Fibroblast of lung (primary cell): ENCODE measurements at regions not wholly inside any gene's neighbourhood (a gene's known extent, or its start where the extent isn't known, plus 50 kb on each side); places are given as distances from the start of the nearest gene placed in this dataset.

Experiments
- DNase-seq, 2 donors: peaks; one replicate each; pipeline versions ENCODE4 v3.0.0 to v3.0.0-alpha.2; 2010; ENCODE audit warnings: low read depth in 2 of 2
- H2AFZ ChIP-seq: 2 replicates; pipeline ENCODE4 v1.5.1; 2012; ENCODE audit warnings: low read length, control low read depth, inconsistent platforms
- H3K27ac ChIP-seq: 2 replicates; pipeline ENCODE4 v1.5.1; 2011; ENCODE audit warnings: low read length, control low read depth; ENCODE audit not compliant: insufficient read depth
- H3K27me3 ChIP-seq: 2 replicates; pipeline ENCODE4 v1.5.1; 2011; ENCODE audit warnings: mild to moderate bottlenecking, low read length; ENCODE audit not compliant: control insufficient read depth, insufficient read depth
- H3K36me3 ChIP-seq: 2 replicates; pipeline ENCODE4 v1.5.1; 2011; ENCODE audit warnings: low read length; ENCODE audit not compliant: control insufficient read depth, insufficient read depth
- H3K4me1 ChIP-seq: 2 replicates; pipeline ENCODE4 v1.5.1; 2011; ENCODE audit warnings: low read length; ENCODE audit not compliant: control insufficient read depth, insufficient read depth; ENCODE audit errors: extremely low read depth
- H3K4me2 ChIP-seq: 2 replicates; pipeline ENCODE4 v1.5.1; 2011; ENCODE audit warnings: low read length, control low read depth; ENCODE audit not compliant: insufficient read depth; ENCODE audit errors: extremely low read depth
- H3K4me3 ChIP-seq, 4 experiments: fragments of 200-600 bp in 1 of 4; sonication (generic) in 1 of 4; replicated peaks in 1 of 4; 2 replicates each; pipeline ENCODE4 v1.5.1; 2011 to 2016; ENCODE audit warnings: low read length in 4 of 4, low read depth in 3 of 4, mild to moderate bottlenecking in 3 of 4, control low read depth in 2 of 4, inconsistent platforms in 1 of 4, mixed read lengths in 1 of 4; ENCODE audit not compliant: insufficient read depth in 1 of 4; ENCODE audit errors: control extremely low read depth in 1 of 4
- H3K79me2 ChIP-seq: 2 replicates; pipeline ENCODE4 v1.5.1; 2012; ENCODE audit warnings: mild to moderate bottlenecking, low read length, inconsistent platforms; ENCODE audit not compliant: control insufficient read depth, insufficient read depth
- H3K9ac ChIP-seq: 2 replicates; pipeline ENCODE4 v1.5.1; 2011; ENCODE audit warnings: mild to moderate bottlenecking, low read length, control low read depth; ENCODE audit not compliant: insufficient read depth
- H3K9me3 ChIP-seq: 2 replicates; pipeline ENCODE4 v1.5.1; 2012; ENCODE audit warnings: low read depth, low read length; ENCODE audit not compliant: control insufficient read depth, insufficient read depth
- H4K20me1 ChIP-seq: 2 replicates; pipeline ENCODE4 v1.5.1; 2011; ENCODE audit warnings: low read length; ENCODE audit not compliant: control insufficient read depth, insufficient read depth; ENCODE audit errors: extremely low read depth
- EZH2 ChIP-seq: IDR thresholded peaks from 2 replicates; pipeline ENCODE4 v1.5.1; 2012; ENCODE audit warnings: low read length, control low read depth, mild to moderate bottlenecking; ENCODE audit errors: missing control alignments
- TF ChIP-seq, protein P1 (sequence below), 2 donors: IDR thresholded peaks in 1 of 2; conservative IDR thresholded peaks in 1 of 2; 1 replicate in 1 of 2; 2 replicates in 1 of 2; pipeline ENCODE4 v1.5.1; 2011 to 2012; ENCODE audit warnings: low read length in 2 of 2, control low read depth in 1 of 2, inconsistent platforms in 1 of 2, low read depth in 1 of 2, mild to moderate bottlenecking in 1 of 2

DNA sequence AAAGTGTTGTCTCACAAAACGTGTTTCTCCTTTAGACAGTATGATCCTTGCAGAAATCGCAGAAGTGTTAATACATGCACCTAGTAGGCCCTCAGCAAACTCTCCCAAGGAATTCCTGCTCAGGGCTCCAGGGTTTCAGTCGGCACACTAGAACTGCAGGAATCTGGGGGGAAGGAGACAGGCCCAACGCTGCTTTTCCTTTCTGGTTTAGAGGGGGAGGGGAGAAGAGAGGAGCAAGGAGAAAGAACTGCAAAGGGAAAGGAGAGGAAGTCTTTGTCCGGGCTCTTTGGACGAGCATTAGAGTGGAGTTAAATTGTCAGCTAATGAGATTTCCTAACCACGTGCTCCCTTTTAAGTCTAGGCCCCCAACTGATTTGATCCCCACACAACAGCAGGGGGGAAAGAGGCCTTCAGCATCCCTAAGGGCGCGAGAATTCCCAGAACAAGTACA, 103.7 kb upstream of the SOD1 start:
- no peak overlapping the region for H3K4me2 ChIP-seq
- H3K27ac ChIP-seq: no peak overlapping the region
- no peak overlapping the region for H2AFZ ChIP-seq

DNA sequence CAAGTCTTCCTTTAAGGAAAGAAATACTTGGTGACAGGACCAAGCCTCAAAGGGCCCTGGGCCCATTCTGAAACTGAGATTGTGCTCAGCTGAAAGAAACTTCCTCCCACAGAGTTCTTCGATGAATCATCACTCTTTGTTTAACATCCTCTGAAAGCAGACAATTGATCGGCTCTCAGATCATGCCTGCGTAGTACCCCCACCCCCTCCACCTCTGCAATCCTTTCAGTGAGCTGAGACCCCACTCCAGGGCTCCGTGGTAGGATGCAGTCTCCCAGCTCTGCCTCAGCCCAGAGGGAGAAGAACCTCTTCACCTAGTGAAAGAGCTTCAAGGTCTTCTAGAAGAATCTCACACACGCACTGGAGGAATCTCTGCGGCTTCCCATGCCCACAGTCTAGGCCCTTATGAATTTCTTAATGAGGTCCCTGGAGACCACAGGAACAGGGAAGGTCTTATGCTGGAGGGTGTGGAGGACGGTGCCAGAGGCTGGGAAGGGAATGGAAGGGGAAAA, 104.9 kb upstream of the SOD1 start:
- Histone ChIP-seq H3K4me1 (no peaks in the 10 kb centered on the region), H3K9ac (no peak overlapping the region), H3K4me3 (no peak overlapping the region), H3K79me2 (no peaks in the 10 kb centered on the region), H3K27ac (no peak overlapping the region), H4K20me1 (no peaks in the 10 kb centered on the region), H3K27me3 (peaks cover 8% of the 10 kb centered on the region), H3K9me3 (no peaks in the 10 kb centered on the region), H3K36me3 (no peaks in the 10 kb centered on the region), H3K4me2 (no peak overlapping the region), H2AFZ (no peak overlapping the region)
- TF ChIP-seq, protein P1, sequence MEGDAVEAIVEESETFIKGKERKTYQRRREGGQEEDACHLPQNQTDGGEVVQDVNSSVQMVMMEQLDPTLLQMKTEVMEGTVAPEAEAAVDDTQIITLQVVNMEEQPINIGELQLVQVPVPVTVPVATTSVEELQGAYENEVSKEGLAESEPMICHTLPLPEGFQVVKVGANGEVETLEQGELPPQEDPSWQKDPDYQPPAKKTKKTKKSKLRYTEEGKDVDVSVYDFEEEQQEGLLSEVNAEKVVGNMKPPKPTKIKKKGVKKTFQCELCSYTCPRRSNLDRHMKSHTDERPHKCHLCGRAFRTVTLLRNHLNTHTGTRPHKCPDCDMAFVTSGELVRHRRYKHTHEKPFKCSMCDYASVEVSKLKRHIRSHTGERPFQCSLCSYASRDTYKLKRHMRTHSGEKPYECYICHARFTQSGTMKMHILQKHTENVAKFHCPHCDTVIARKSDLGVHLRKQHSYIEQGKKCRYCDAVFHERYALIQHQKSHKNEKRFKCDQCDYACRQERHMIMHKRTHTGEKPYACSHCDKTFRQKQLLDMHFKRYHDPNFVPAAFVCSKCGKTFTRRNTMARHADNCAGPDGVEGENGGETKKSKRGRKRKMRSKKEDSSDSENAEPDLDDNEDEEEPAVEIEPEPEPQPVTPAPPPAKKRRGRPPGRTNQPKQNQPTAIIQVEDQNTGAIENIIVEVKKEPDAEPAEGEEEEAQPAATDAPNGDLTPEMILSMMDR (conservative IDR thresholded peaks at IDR 0.05 in 1 of 2, IDR thresholded peaks at IDR 0.05 in 1 of 2; ENCODE audit: low read depth in 1 of 2, low read length in 2 of 2): no peak
- TF ChIP-seq EZH2: no peak
- DNase-seq: peak in 1 of 2 donors; percentile 86

More for the DNA sequence above, 103.7 kb upstream of the SOD1 start:
- Histone ChIP-seq H3K79me2 (no peaks in the 10 kb centered on the region), H3K4me3 (no peak overlapping the region), H3K9ac (no peak overlapping the region), H3K36me3 (no peaks in the 10 kb centered on the region), H3K4me1 (no peaks in the 10 kb centered on the region), H4K20me1 (no peaks in the 10 kb centered on the region), H3K9me3 (no peaks in the 10 kb centered on the region), H3K27me3 (peaks cover 12% of the 10 kb centered on the region)
- DNase-seq: no peak
- TF ChIP-seq EZH2: no peak
- TF ChIP-seq, protein P1 (conservative IDR thresholded peaks at IDR 0.05 in 1 of 2, IDR thresholded peaks at IDR 0.05 in 1 of 2; ENCODE audit: low read depth in 1 of 2, low read length in 2 of 2): no peak

DNA sequence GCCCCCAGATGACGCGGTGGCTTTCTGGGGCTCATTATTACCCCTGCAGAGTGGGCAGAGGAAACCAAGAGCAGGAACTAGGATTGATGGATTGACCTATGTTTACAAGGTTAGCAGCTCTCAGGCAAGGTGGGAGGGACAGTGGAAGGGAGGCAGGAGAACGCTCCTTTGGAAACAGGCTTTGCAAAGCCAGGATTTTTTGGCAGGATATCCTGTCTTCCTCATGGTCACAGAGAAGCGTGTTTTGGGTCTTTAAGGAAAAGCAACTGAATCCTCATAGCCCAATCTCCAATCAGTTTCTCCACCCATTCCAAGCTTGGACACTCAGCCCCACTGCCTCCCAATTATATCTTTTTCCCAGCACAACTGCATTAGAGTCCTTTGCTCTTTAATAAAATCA, 105.6 kb upstream of the SOD1 start:
- Histone ChIP-seq H3K4me3 (no peak overlapping the region), H3K79me2 (no peaks in the 10 kb centered on the region), H3K9ac (no peak overlapping the region), H3K27me3 (peaks cover 8% of the 10 kb centered on the region), H4K20me1 (no peaks in the 10 kb centered on the region), H3K27ac (no peak overlapping the region), H2AFZ (no peak overlapping the region), H3K9me3 (no peaks in the 10 kb centered on the region), H3K36me3 (no peaks in the 10 kb centered on the region), H3K4me1 (no peaks in the 10 kb centered on the region), H3K4me2 (no peak overlapping the region)
- no peak for DNase-seq
- TF ChIP-seq, protein P1 (conservative IDR thresholded peaks at IDR 0.05 in 1 of 2, IDR thresholded peaks at IDR 0.05 in 1 of 2; ENCODE audit: low read depth in 1 of 2, low read length in 2 of 2): no peak
- no peak for TF ChIP-seq EZH2
